Left cardiac atrium (tissue), 4 donors: ENCODE measurements at regions not wholly inside any gene's neighbourhood (a gene's known extent, or its start where the extent isn't known, plus 50 kb on each side); places are given as distances from the start of the nearest gene placed in this dataset.

ENCODE experiments used
- ATAC-seq, 2 donors: fragments of 200-7000 bp; cut with Tn5 transposase; one replicate each; pipeline ENCODE4 v1.9.1; 2020; ENCODE audit warnings: mild to moderate bottlenecking in 2 of 2, moderate library complexity in 2 of 2
- DNase-seq: peaks from one replicate; pipeline ENCODE4 v3.0.0-alpha.2; 2020
- intact Hi-C, 2 donors: fragments of 100-400 bp; cut with DNase I; formaldehyde crosslinking; loops; one replicate each; pipeline versions ENCODE4 v1.14.1 to v1.15.1; 2022 to 2023
- donor health status: DM: no; HTN: yes; CAD: no.
- donor health status: DM: no; HTN: yes; CAD: no; lungs with severe emphysema.
- donor health status: DM: yes; HTN: yes; CAD: no.
- donor health status: Dilated cardiomyopathy.

DNA sequence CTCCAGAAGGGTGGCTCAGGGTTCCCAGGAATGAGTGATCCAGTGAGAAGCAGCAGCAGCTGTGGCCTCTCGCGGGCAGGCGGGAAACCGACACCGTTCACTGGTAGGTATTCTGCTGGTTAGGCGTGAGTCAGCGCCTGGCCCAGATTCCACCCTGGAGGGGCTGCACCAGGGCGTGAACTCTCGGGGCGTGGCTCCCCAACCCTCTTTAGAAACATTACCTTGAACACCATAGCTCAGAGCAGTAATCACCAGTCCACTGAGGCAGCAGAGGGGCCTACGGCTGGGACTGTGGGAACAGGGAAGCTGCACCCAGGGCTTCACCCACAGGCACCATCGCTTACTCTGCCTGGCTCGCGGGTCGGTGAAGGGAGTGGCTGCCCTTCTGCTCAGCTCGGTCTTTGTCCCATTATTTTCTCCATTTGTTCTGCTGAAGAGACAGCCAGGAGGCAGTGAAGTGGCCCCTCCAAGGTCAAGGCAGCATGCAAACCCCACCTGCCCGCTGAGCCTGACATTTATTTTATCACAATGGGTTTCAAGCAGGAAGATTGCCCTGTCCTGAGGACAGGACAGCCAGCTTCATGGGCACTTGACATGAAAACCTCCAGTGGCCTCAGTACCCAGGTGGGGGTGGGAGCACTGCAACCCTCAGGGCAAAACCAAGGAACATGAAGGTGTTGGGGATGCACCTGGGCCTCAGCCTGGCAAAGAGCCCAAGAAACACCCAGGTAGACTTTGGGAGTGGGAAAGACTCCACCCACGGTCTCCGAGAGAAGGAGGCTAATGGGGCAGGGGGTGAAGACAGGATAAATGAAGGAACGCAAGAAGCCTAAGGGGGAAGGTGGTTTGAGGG is 51.0 kb upstream of the CD93 start:
- intact Hi-C loops, result no loop called here
- DNase-seq (no peak), ATAC-seq (no peak)

- intact Hi-C loops, result no loop called here
- DNase-seq (no peak), ATAC-seq (no peak)
These were observed 49.6 kb upstream of the CD93 start for GRCh38 chr20:23135449-23136420.
